H1 (cell line): ENCODE measurements at regions not wholly inside any gene's neighbourhood (a gene's known extent, or its start where the extent isn't known, plus 50 kb on each side); places are given as distances from the start of the nearest gene placed in this dataset.

Experiments
- CEBPB ChIP-seq: IDR thresholded peaks from 2 replicates; pipeline ENCODE4 v1.6.1; 2012; ENCODE audit warnings: low read depth, low read length
- CTCF ChIP-seq, 3 experiments: IDR thresholded peaks; 1 replicate in 2 of 3; 2 replicates in 1 of 3; pipeline versions ENCODE4 v1.5.1 to v1.6.1; 2011; ENCODE audit warnings: low read length in 3 of 3, mild to moderate bottlenecking in 3 of 3, inconsistent platforms in 2 of 3, low read depth in 1 of 3, moderate library complexity in 1 of 3; ENCODE audit not compliant: insufficient read depth in 1 of 3; ENCODE audit errors: control extremely low read depth in 1 of 3
- EZH2 ChIP-seq: fragments of 200-600 bp; sonication (generic); IDR thresholded peaks from 2 replicates; pipeline ENCODE4 v1.7.1; 2012; ENCODE audit warnings: low read depth, mild to moderate bottlenecking, moderate library complexity, low read length, inconsistent platforms; ENCODE audit not compliant: severe bottlenecking
- MAX ChIP-seq: IDR thresholded peaks from 2 replicates; pipeline ENCODE4 v1.6.1; 2012; ENCODE audit warnings: inconsistent platforms
- POLR2A ChIP-seq, 2 experiments: IDR thresholded peaks; 1 replicate in 1 of 2; 2 replicates in 1 of 2; pipeline ENCODE4 v1.6.1; 2011; ENCODE audit warnings: low read depth in 2 of 2, low read length in 2 of 2, mild to moderate bottlenecking in 2 of 2; ENCODE audit errors: control extremely low read depth in 1 of 2
- RNF2 ChIP-seq: fragments of 200-900, 300-1000 bp; sonication (generic); IDR thresholded peaks from 2 replicates; pipeline ENCODE4 v1.7.1; 2016; ENCODE audit warnings: borderline replicate concordance, low read depth, mild to moderate bottlenecking, antibody characterized with exemption, low read length; ENCODE audit not compliant: poor library complexity, severe bottlenecking; ENCODE audit errors: missing control alignments
- SP1 ChIP-seq: IDR thresholded peaks from 2 replicates; pipeline ENCODE4 v1.6.1; 2011; ENCODE audit warnings: low read depth, low read length
- TEAD4 ChIP-seq: IDR thresholded peaks from 2 replicates; pipeline ENCODE4 v1.6.1; 2012; ENCODE audit warnings: low read depth, low read length, inconsistent platforms, mixed read lengths
- USF2 ChIP-seq: IDR thresholded peaks from 2 replicates; pipeline ENCODE4 v1.6.1; 2011; ENCODE audit warnings: low read length, improper control_type of control experiment

GRCh38 chr3:127133971-127134370 is 59.0 kb upstream of the PRR23E start:
- TF ChIP-seq EZH2 = no peak
- TF ChIP-seq POLR2A (IDR thresholded peaks at IDR 0.05; ENCODE audit: control extremely low read depth in 1 of 2, low read depth in 2 of 2, low read length in 2 of 2) = no peak
- TF ChIP-seq SP1 = no peak
- TF ChIP-seq CEBPB = no peak
- TF ChIP-seq MAX = no peak
- TF ChIP-seq CTCF (IDR thresholded peaks at IDR 0.05; ENCODE audit: control extremely low read depth in 1 of 3, insufficient read depth in 1 of 3, low read depth in 1 of 3, low read length in 3 of 3) = no peak
- no peak for TF ChIP-seq RNF2
- 0 out of 2 replicates have a peak, but pooled peaks have one; percentile 3 for TF ChIP-seq TEAD4
- TF ChIP-seq USF2 = no peak
